Panc1 (cell line): ENCODE measurements at regions not wholly inside any gene's neighbourhood (a gene's known extent, or its start where the extent isn't known, plus 50 kb on each side); places are given as distances from the start of the nearest gene placed in this dataset.

Source experiments
- ATAC-seq: fragments of 200-7000 bp; cut with Tn5 transposase; 2 replicates; pipeline ENCODE4 v1.9.1; 2020; ENCODE audit warnings: mild to moderate bottlenecking, moderate library complexity
- BruUV-seq: library from RNA; stranded (reverse); fragments of 400-500 nt; replicated peaks from 2 replicates; lab custom pipeline; 2021; lab: Mats Ljungman, UMichigan
- CTCF ChIA-PET: fragments of 300-600 bp; sonication (Branson Sonifier 250); formaldehyde crosslinking; loops from one replicate; lab custom pipeline; 2022; ENCODE audit warnings: antibody characterized with exemption; lab: Charles Lee
- POLR2A ChIA-PET: fragments of 300-600 bp; sonication (Branson Sonifier 250); formaldehyde crosslinking; loops from one replicate; lab custom pipeline; 2022; ENCODE audit warnings: antibody characterized with exemption; lab: Charles Lee
- DNase-seq: peaks from one replicate; pipeline ENCODE4 v3.0.0-alpha.2; 2010; ENCODE audit warnings: low read depth, low spot score
- H3K27ac ChIP-seq: 2 replicates; pipeline ENCODE4 v1.5.1; 2011; ENCODE audit warnings: mild to moderate bottlenecking, low read length, inconsistent platforms
- H3K27me3 ChIP-seq: fragments of 200-500 bp; sonication (Bioruptor generic); 2 replicates; pipeline ENCODE4 v1.6.0; 2014; ENCODE audit warnings: low read length, inconsistent platforms; ENCODE audit not compliant: control insufficient read depth, insufficient read depth
- H3K36me3 ChIP-seq: fragments of 200-500 bp; sonication (Bioruptor generic); 2 replicates; pipeline ENCODE4 v1.5.1; 2014; ENCODE audit warnings: inconsistent platforms, mild to moderate bottlenecking, low read length, moderate library complexity; ENCODE audit not compliant: control insufficient read depth, insufficient read depth
- H3K4me1 ChIP-seq: 2 replicates; pipeline ENCODE4 v1.5.1; 2011; ENCODE audit warnings: inconsistent platforms, mild to moderate bottlenecking, low read length, moderate library complexity; ENCODE audit not compliant: control insufficient read depth, insufficient read depth
- H3K4me3 ChIP-seq, 2 experiments: 2 replicates each; pipeline ENCODE4 v1.5.1; 2011 to 2012; ENCODE audit warnings: low read depth in 2 of 2, low read length in 2 of 2, mild to moderate bottlenecking in 2 of 2, inconsistent platforms in 1 of 2, moderate library complexity in 1 of 2
- H3K9me3 ChIP-seq: fragments of 200-500 bp; sonication (Bioruptor generic); 2 replicates; pipeline ENCODE4 v1.5.1; 2014; ENCODE audit warnings: low read depth, mild to moderate bottlenecking, inconsistent platforms, low read length, moderate library complexity; ENCODE audit not compliant: control insufficient read depth, insufficient read depth
- CTCF ChIP-seq: fragments of 450-650 bp; IDR thresholded peaks from 2 replicates; pipeline ENCODE4 v1.5.1; 2017; ENCODE audit warnings: mild to moderate bottlenecking
- POLR2AphosphoS5 ChIP-seq: IDR thresholded peaks from 2 replicates; pipeline ENCODE4 v1.6.1; 2012; ENCODE audit warnings: mild to moderate bottlenecking, low read depth, low read length, moderate library complexity
- REST ChIP-seq, 2 experiments: IDR thresholded peaks; 2 replicates each; pipeline ENCODE4 v1.6.1; 2011 to 2012; ENCODE audit warnings: low read depth in 2 of 2, control low read depth in 1 of 2, low read length in 1 of 2, mild to moderate bottlenecking in 1 of 2, moderate library complexity in 1 of 2; ENCODE audit not compliant: insufficient read depth in 1 of 2
- SIN3A ChIP-seq: IDR thresholded peaks from 2 replicates; pipeline ENCODE4 v1.6.1; 2012; ENCODE audit warnings: low read depth, mild to moderate bottlenecking, low read length, moderate library complexity, borderline replicate concordance; ENCODE audit not compliant: insufficient read depth
- TCF7L2 ChIP-seq: IDR thresholded peaks from 2 replicates; pipeline ENCODE4 v1.6.1; 2011; ENCODE audit warnings: mild to moderate bottlenecking, low read depth, low read length, inconsistent platforms
- in situ Hi-C: cut with HindIII; loops from 2 replicates; pipeline ENCODE4 v1.10.0; 2016; ENCODE audit warnings: low sequenced_read_pairs, low pct_unique_long_range_greater_than_20kb
- intact Hi-C: fragments of 100-400 bp; cut with micrococcal nuclease; formaldehyde crosslinking; loops from one replicate; pipeline ENCODE4 v1.10.0; 2022; ENCODE audit not compliant: unreplicated experiment

DNA sequence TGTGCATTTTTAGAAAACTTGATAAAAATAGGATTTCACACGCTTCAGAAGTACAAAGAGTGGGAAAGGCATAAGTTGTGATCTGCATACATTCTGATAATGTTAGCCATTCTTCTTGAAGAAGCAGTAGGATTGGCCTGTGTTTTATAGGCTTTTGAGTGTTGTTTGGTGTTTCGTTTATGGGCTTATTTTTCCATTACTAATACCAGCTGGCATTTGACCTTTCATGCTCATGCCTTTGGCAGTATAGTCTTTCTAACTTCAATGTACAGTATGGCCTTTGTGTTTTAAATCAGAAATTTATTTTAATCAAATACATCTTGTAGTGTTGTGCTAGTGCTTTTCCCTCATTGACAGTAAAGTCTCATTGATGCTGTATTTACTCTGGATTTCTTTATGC, 51.5 kb upstream of the SLC4A4 start:
- no peak for ATAC-seq
- intact Hi-C loops (no loop called here), in situ Hi-C loops (no loop called here)
- no peak overlapping the region for H3K27ac ChIP-seq
- POLR2A ChIA-PET = no interaction called here
- TF ChIP-seq REST (IDR thresholded peaks at IDR 0.05; ENCODE audit: insufficient read depth in 1 of 2, low read depth in 2 of 2, low read length in 1 of 2) = no peak
- no peak for TF ChIP-seq CTCF
- TF ChIP-seq SIN3A = no peak
- no peak for TF ChIP-seq TCF7L2
- no peak for TF ChIP-seq POLR2AphosphoS5
- no peaks in the 10 kb centered on the region for H3K4me1 ChIP-seq
- no peaks in the 10 kb centered on the region for H3K27me3 ChIP-seq
- H3K4me3 ChIP-seq = no peak overlapping the region
- H3K9me3 ChIP-seq = no peaks in the 10 kb centered on the region
- no TSS peak for BruUV-seq
- no peaks in the 10 kb centered on the region for H3K36me3 ChIP-seq
- CTCF ChIA-PET = no interaction called here
- DNase-seq = no peak

DNA sequence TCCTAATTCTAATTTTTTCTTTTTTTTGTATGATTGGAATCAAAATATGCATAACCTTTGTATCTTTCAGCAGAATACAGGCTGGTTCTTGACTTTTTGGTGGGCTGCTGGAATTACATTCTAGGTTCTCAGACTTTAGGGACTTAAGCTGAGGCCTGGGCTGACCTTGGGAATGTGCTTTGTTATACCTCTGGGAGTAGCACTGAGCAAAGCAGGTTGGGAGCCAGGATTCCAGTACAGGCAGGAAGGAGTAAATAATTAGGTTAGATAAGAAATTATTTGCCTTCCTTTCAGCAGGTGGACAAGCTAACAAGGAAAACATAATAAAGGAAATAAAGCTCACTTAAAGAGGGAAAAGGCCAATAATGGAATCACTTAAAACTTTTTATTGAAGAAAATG, 49.9 kb upstream of the SLC4A4 start:
- ChIA-PET CTCF (no interaction called here), POLR2A (no interaction called here)
- no peaks in the 10 kb centered on the region for H3K36me3 ChIP-seq
- no peak for ATAC-seq
- H3K27me3 ChIP-seq = no peaks in the 10 kb centered on the region
- H3K4me1 ChIP-seq = no peaks in the 10 kb centered on the region
- intact Hi-C loops = no loop called here
- no TSS peak for BruUV-seq
- TF ChIP-seq SIN3A (no peak), CTCF (no peak), REST (IDR thresholded peaks at IDR 0.05; ENCODE audit: insufficient read depth in 1 of 2, low read depth in 2 of 2, low read length in 1 of 2) (no peak), TCF7L2 (no peak), POLR2AphosphoS5 (no peak)
- in situ Hi-C loops = no loop called here
- H3K9me3 ChIP-seq = no peaks in the 10 kb centered on the region
- DNase-seq = no peak
- H3K27ac ChIP-seq = no peak overlapping the region
- no peak overlapping the region for H3K4me3 ChIP-seq
